SK-N-SH (cell line): ENCODE measurements at regions not wholly inside any gene's neighbourhood (a gene's known extent, or its start where the extent isn't known, plus 50 kb on each side); places are given as distances from the start of the nearest gene placed in this dataset.

ENCODE experiments used
- CTCF ChIA-PET: fragments of 300-600, 350-600 bp; formaldehyde crosslinking; extraction: SDS; loops from one replicate; lab custom pipeline; 2021; lab: Yijun Ruan, JAX
- POLR2A ChIA-PET: fragments of 350-600 bp; sonication (Branson Sonifier 250); formaldehyde crosslinking; extraction: SDS; loops from one replicate; lab custom pipeline; 2020; ENCODE audit warnings: antibody characterized with exemption, inconsistent platforms; lab: Yijun Ruan, JAX
- DNase-seq: peaks from one replicate; pipeline ENCODE4 v3.0.0; 2012
- H2AFZ ChIP-seq: fragments of 200-600 bp; sonication (generic); 2 replicates; pipeline ENCODE4 v1.8.1; 2016; ENCODE audit warnings: antibody characterized with exemption, mild to moderate bottlenecking, low read depth
- H3F3A ChIP-seq: fragments of 200-600 bp; sonication (generic); replicated peaks from 2 replicates; pipeline ENCODE3; 2016; ENCODE audit warnings: antibody characterized with exemption, mild to moderate bottlenecking; ENCODE audit not compliant: insufficient read depth
- H3K27ac ChIP-seq, 2 experiments: fragments of 200-500 bp in 1 of 2; fragments of 200-600 bp in 1 of 2; sonication (Bioruptor generic) in 1 of 2; sonication (generic), shearing (Covaris generic) in 1 of 2; 2 replicates each; pipeline versions ENCODE4 v1.5.1 to v1.6.1; 2014 to 2016; ENCODE audit warnings: low read depth in 2 of 2, inconsistent platforms in 1 of 2, low read length in 1 of 2, mild to moderate bottlenecking in 1 of 2, mixed read lengths in 1 of 2
- H3K27me3 ChIP-seq: fragments of 200-600 bp; sonication (generic), shearing (Covaris generic); 2 replicates; pipeline ENCODE4 v1.6.1; 2016; ENCODE audit warnings: mixed run types; ENCODE audit not compliant: insufficient read depth
- H3K36me3 ChIP-seq, 2 experiments: fragments of 200-500 bp in 1 of 2; fragments of 200-600 bp in 1 of 2; sonication (Bioruptor generic) in 1 of 2; sonication (generic) in 1 of 2; replicated peaks in 1 of 2; 2 replicates each; pipeline versions ENCODE3 to v1.5.1; 2014 to 2016; ENCODE audit warnings: low read length in 1 of 2, mild to moderate bottlenecking in 1 of 2; ENCODE audit not compliant: insufficient read depth in 2 of 2, control insufficient read depth in 1 of 2
- H3K4me1 ChIP-seq, 2 experiments: fragments of 200-500 bp in 1 of 2; fragments of 200-600 bp in 1 of 2; sonication (Bioruptor generic) in 1 of 2; sonication (generic), shearing (Covaris generic) in 1 of 2; 2 replicates each; pipeline versions ENCODE4 v1.5.1 to v1.6.1; 2014 to 2016; ENCODE audit warnings: low read depth in 1 of 2, low read length in 1 of 2, mixed run types in 1 of 2; ENCODE audit not compliant: insufficient read depth in 2 of 2, control insufficient read depth in 1 of 2
- H3K4me2 ChIP-seq: fragments of 200-600 bp; sonication (generic), shearing (Covaris generic); 2 replicates; pipeline ENCODE4 v1.6.1; 2017; ENCODE audit warnings: mixed run types
- H3K4me3 ChIP-seq, 2 experiments: fragments of 200-500 bp in 1 of 2; fragments of 200-600 bp in 1 of 2; sonication (Bioruptor generic) in 1 of 2; sonication (generic), shearing (Covaris generic) in 1 of 2; 2 replicates each; pipeline versions ENCODE4 v1.5.1 to v1.8.1; 2014 to 2016; ENCODE audit warnings: low read depth in 2 of 2, inconsistent platforms in 1 of 2, low read length in 1 of 2, mild to moderate bottlenecking in 1 of 2, mixed read lengths in 1 of 2, moderate library complexity in 1 of 2
- H3K79me2 ChIP-seq: fragments of 200-600 bp; sonication (generic); 2 replicates; pipeline ENCODE4 v1.8.1; 2017; ENCODE audit warnings: mild to moderate bottlenecking; ENCODE audit not compliant: insufficient read depth
- H3K9ac ChIP-seq: fragments of 200-600 bp; sonication (generic); 2 replicates; pipeline ENCODE4 v1.6.1; 2017; ENCODE audit warnings: mixed run types
- H3K9me2 ChIP-seq: fragments of 200-600 bp; sonication (generic); 2 replicates; pipeline ENCODE4 v1.6.1; 2017; ENCODE audit warnings: mixed run types
- H3K9me3 ChIP-seq: fragments of 200-600 bp; sonication (generic); 2 replicates; pipeline ENCODE4 v1.6.1; 2017; ENCODE audit warnings: mixed run types, mild to moderate bottlenecking, moderate library complexity
- H4K20me1 ChIP-seq: fragments of 200-600 bp; sonication (generic); 2 replicates; pipeline ENCODE4 v1.6.1; 2017; ENCODE audit warnings: mild to moderate bottlenecking, mixed run types; ENCODE audit not compliant: insufficient read depth
- CHD2 ChIP-seq: fragments of 150-350 bp; IDR thresholded peaks from 2 replicates; pipeline ENCODE4 v1.6.1; 2018; ENCODE audit warnings: low read length; ENCODE audit not compliant: partially characterized antibody
- ELF1 ChIP-seq: IDR thresholded peaks from 2 replicates; pipeline ENCODE4 v1.4.0; 2012
- EP300 ChIP-seq, 2 experiments: IDR thresholded peaks; 2 replicates each; pipeline versions ENCODE4 v1.4.0 to v1.6.1; 2012; ENCODE audit warnings: borderline replicate concordance in 1 of 2, low read depth in 1 of 2, low read length in 1 of 2
- FOSL2 ChIP-seq: IDR thresholded peaks from 2 replicates; pipeline ENCODE4 v1.4.0; 2012; ENCODE audit warnings: low read depth, mild to moderate bottlenecking, moderate library complexity, borderline replicate concordance
- FOXJ3 ChIP-seq: sonication (generic); formaldehyde crosslinking; IDR thresholded peaks from 2 replicates; pipeline ENCODE4 v1.5.1; 2020; ENCODE audit warnings: mild to moderate bottlenecking, missing genetic modification reagents
- GABPA ChIP-seq: IDR thresholded peaks from 2 replicates; pipeline ENCODE4 v1.4.0; 2012; ENCODE audit warnings: low read depth, mild to moderate bottlenecking
- GATA2 ChIP-seq: sonication (generic); formaldehyde crosslinking; IDR thresholded peaks from 2 replicates; pipeline ENCODE4 v1.5.0; 2020; ENCODE audit warnings: mild to moderate bottlenecking, missing genetic modification reagents
- JUND ChIP-seq: IDR thresholded peaks from 2 replicates; pipeline ENCODE4 v1.4.0; 2012
- MEF2A ChIP-seq: IDR thresholded peaks from 2 replicates; pipeline ENCODE4 v1.4.0; 2012; ENCODE audit warnings: low read depth, borderline replicate concordance
- MXI1 ChIP-seq: IDR thresholded peaks from 2 replicates; pipeline ENCODE4 v1.6.1; 2012; ENCODE audit warnings: mild to moderate bottlenecking, low read depth, low read length, improper control_type of control experiment
- NFIC ChIP-seq: IDR thresholded peaks from 2 replicates; pipeline ENCODE4 v1.4.0; 2012; ENCODE audit warnings: borderline replicate concordance
- RAD21 ChIP-seq: IDR thresholded peaks from 2 replicates; pipeline ENCODE4 v1.6.1; 2012; ENCODE audit warnings: mild to moderate bottlenecking, low read length
- RCOR1 ChIP-seq: fragments of 150-350 bp; IDR thresholded peaks from 2 replicates; pipeline ENCODE4 v1.6.1; 2017; ENCODE audit warnings: antibody characterized with exemption, low read length
- RFX5 ChIP-seq: IDR thresholded peaks from 2 replicates; pipeline ENCODE4 v1.6.1; 2012; ENCODE audit warnings: mild to moderate bottlenecking, improper control_type of control experiment, low read length
- SIN3A ChIP-seq: IDR thresholded peaks from 2 replicates; pipeline ENCODE4 v1.6.1; 2012; ENCODE audit warnings: low read depth, mild to moderate bottlenecking, low read length, moderate library complexity, borderline replicate concordance
- TAF1 ChIP-seq: IDR thresholded peaks from 2 replicates; pipeline ENCODE4 v1.6.1; 2012; ENCODE audit warnings: low read depth, mild to moderate bottlenecking, low read length, moderate library complexity, borderline replicate concordance
- TEAD4 ChIP-seq: IDR thresholded peaks from 2 replicates; pipeline ENCODE4 v1.4.0; 2012; ENCODE audit warnings: mild to moderate bottlenecking, borderline replicate concordance; ENCODE audit not compliant: insufficient read depth
- YY1 ChIP-seq: IDR thresholded peaks from 2 replicates; pipeline ENCODE4 v1.4.0; 2012; ENCODE audit warnings: low read depth, mild to moderate bottlenecking
- WGBS: methylation state at CpG from one replicate; pipeline ENCODE4 v1.1.6; 2017; ENCODE audit warnings: low lambda C conversion rate; 5-methylcytosine and 5-hydroxymethylcytosine counted together
- TF ChIP-seq, protein P1 (sequence below): IDR thresholded peaks from 2 replicates; pipeline ENCODE4 v1.4.0; 2012; ENCODE audit warnings: low read depth
- TF ChIP-seq, protein P2 (sequence below): fragments of 150-350 bp; IDR thresholded peaks from 2 replicates; pipeline ENCODE4 v1.6.1; 2017; ENCODE audit warnings: antibody characterized with exemption, low read length, low read depth, borderline replicate concordance
- TF ChIP-seq, protein P3 (sequence below): IDR thresholded peaks from 2 replicates; pipeline ENCODE4 v1.4.0; 2012; ENCODE audit warnings: low read depth, borderline replicate concordance
- TF ChIP-seq, protein P4 (sequence below): fragments of 150-350 bp; IDR thresholded peaks from 2 replicates; pipeline ENCODE4 v1.6.1; 2016; ENCODE audit warnings: mild to moderate bottlenecking, low read depth, low read length
- TF ChIP-seq, protein P5 (sequence below): IDR thresholded peaks from 2 replicates; pipeline ENCODE4 v1.4.0; 2012; ENCODE audit warnings: low read depth, borderline replicate concordance
- TF ChIP-seq, protein P6 (sequence below): IDR thresholded peaks from 2 replicates; pipeline ENCODE4; 2012

DNA sequence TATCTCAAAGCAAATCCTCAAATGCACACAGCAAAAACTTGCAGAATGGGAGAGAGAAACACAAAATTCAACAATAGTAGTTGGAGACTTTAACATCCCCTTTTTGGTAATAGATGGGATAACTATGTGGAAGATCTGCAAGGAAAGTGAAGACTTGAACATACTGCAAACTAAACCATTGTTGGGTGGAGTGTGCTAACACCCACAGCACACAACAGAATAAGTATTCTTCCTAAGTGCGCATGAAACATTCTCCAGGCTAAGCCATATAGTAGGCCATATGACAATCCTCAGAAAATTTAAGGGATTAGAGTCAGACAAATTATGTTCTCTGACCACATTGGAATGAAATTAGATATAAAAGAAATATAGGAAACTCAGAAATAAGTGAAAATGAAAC, 230.6 kb downstream of the FBXO15 start:
- DNase-seq, result no peak
- H3K27ac ChIP-seq, result no peak overlapping the region
- no peaks in the 10 kb centered on the region for H3K9me3 ChIP-seq
- TF ChIP-seq, protein P1, sequence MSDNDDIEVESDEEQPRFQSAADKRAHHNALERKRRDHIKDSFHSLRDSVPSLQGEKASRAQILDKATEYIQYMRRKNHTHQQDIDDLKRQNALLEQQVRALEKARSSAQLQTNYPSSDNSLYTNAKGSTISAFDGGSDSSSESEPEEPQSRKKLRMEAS, result no peak
- TF ChIP-seq RFX5, result no peak
- TF ChIP-seq JUND, result no peak
- no peak for TF ChIP-seq EP300 (IDR thresholded peaks at IDR 0.05; ENCODE audit: borderline replicate concordance in 1 of 2, low read depth in 1 of 2, low read length in 1 of 2)
- TF ChIP-seq YY1, result no peak
- TF ChIP-seq TEAD4, result no peak
- TF ChIP-seq, protein P2, sequence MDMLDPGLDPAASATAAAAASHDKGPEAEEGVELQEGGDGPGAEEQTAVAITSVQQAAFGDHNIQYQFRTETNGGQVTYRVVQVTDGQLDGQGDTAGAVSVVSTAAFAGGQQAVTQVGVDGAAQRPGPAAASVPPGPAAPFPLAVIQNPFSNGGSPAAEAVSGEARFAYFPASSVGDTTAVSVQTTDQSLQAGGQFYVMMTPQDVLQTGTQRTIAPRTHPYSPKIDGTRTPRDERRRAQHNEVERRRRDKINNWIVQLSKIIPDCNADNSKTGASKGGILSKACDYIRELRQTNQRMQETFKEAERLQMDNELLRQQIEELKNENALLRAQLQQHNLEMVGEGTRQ, result no peak
- TF ChIP-seq, protein P3, sequence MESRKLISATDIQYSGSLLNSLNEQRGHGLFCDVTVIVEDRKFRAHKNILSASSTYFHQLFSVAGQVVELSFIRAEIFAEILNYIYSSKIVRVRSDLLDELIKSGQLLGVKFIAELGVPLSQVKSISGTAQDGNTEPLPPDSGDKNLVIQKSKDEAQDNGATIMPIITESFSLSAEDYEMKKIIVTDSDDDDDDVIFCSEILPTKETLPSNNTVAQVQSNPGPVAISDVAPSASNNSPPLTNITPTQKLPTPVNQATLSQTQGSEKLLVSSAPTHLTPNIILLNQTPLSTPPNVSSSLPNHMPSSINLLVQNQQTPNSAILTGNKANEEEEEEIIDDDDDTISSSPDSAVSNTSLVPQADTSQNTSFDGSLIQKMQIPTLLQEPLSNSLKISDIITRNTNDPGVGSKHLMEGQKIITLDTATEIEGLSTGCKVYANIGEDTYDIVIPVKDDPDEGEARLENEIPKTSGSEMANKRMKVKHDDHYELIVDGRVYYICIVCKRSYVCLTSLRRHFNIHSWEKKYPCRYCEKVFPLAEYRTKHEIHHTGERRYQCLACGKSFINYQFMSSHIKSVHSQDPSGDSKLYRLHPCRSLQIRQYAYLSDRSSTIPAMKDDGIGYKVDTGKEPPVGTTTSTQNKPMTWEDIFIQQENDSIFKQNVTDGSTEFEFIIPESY, result no peak
- TF ChIP-seq GATA2 (CRISPR knock-in tag), result no peak
- no peak for TF ChIP-seq SIN3A
- TF ChIP-seq FOSL2, result no peak
- TF ChIP-seq RAD21, result no peak
- H3K4me3 ChIP-seq, result no peak overlapping the region
- ChIA-PET CTCF (interaction anchor here (1.0 kb wide), 1 partner anchor 63 kb away, joined by 3 read pairs; no protein-coding TSS in a partner anchor), POLR2A (no interaction called here)
- no peaks in the 10 kb centered on the region for H3K4me1 ChIP-seq
- 63% methylated on average over 1 of the region's 1 CpG for WGBS
- no peak overlapping the region for H3K9ac ChIP-seq
- no peaks in the 10 kb centered on the region for H3K9me2 ChIP-seq
- no peaks in the 10 kb centered on the region for H3K79me2 ChIP-seq
- H3K36me3 ChIP-seq, result no peaks in the 10 kb centered on the region
- no peaks in the 10 kb centered on the region; the same call in 1 of the 2 replicates for H3K27me3 ChIP-seq
- H3F3A ChIP-seq, result no peaks in the 10 kb centered on the region
- H2AFZ ChIP-seq, result no peak overlapping the region
- no peak overlapping the region for H3K4me2 ChIP-seq
- H4K20me1 ChIP-seq, result no peaks in the 10 kb centered on the region

DNA sequence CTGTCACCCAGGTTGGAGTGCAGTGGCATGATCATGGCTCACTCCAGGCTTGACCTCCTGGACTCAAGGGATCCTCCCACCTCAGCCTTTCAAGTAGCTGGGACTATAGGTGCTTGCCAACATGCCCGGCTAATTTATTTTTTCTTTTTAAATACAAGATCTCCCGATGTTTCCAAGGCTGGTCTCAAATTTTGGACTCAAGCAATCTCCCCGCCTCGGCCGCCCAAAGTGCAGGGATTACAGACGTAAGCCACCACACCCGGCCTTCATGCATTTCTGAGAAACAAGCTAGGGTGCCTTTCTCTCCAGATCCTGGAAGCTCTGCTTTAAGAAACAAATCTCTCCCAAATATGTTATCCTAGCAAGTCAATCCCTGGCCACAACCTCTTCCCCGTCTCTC, 234.1 kb downstream of the FBXO15 start:
- TF ChIP-seq MEF2A, result no peak
- no peak for TF ChIP-seq ELF1
- no peak for TF ChIP-seq GABPA
- TF ChIP-seq, protein P4, sequence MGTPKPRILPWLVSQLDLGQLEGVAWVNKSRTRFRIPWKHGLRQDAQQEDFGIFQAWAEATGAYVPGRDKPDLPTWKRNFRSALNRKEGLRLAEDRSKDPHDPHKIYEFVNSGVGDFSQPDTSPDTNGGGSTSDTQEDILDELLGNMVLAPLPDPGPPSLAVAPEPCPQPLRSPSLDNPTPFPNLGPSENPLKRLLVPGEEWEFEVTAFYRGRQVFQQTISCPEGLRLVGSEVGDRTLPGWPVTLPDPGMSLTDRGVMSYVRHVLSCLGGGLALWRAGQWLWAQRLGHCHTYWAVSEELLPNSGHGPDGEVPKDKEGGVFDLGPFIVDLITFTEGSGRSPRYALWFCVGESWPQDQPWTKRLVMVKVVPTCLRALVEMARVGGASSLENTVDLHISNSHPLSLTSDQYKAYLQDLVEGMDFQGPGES, result no peak
- no peak for TF ChIP-seq MXI1
- TF ChIP-seq RAD21, result no peak
- TF ChIP-seq CHD2, result no peak
- no peak for TF ChIP-seq TAF1
- no peak for TF ChIP-seq NFIC
- no peak for TF ChIP-seq TEAD4
- TF ChIP-seq, protein P5, sequence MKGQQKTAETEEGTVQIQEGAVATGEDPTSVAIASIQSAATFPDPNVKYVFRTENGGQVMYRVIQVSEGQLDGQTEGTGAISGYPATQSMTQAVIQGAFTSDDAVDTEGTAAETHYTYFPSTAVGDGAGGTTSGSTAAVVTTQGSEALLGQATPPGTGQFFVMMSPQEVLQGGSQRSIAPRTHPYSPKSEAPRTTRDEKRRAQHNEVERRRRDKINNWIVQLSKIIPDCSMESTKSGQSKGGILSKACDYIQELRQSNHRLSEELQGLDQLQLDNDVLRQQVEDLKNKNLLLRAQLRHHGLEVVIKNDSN, result no peak
- no peak for TF ChIP-seq SIN3A
- TF ChIP-seq RCOR1, result no peak
- TF ChIP-seq, protein P6, sequence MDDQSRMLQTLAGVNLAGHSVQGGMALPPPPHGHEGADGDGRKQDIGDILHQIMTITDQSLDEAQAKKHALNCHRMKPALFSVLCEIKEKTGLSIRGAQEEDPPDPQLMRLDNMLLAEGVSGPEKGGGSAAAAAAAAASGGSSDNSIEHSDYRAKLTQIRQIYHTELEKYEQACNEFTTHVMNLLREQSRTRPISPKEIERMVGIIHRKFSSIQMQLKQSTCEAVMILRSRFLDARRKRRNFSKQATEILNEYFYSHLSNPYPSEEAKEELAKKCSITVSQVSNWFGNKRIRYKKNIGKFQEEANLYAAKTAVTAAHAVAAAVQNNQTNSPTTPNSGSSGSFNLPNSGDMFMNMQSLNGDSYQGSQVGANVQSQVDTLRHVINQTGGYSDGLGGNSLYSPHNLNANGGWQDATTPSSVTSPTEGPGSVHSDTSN, result no peak
- TF ChIP-seq FOXJ3 (CRISPR knock-in tag), result no peak
- TF ChIP-seq, all 33 proteins: peak for 0
- Histone ChIP-seq H4K20me1 (no peaks in the 10 kb centered on the region), H3K4me2 (no peak overlapping the region), H3K4me3 (no peak overlapping the region), H3K79me2 (no peaks in the 10 kb centered on the region), H3K27me3 (no peaks in the 10 kb centered on the region; the same call in 1 of the 2 replicates), H2AFZ (no peak overlapping the region), H3F3A (no peaks in the 10 kb centered on the region), H3K9me2 (no peaks in the 10 kb centered on the region), H3K9me3 (no peaks in the 10 kb centered on the region), H3K9ac (no peak overlapping the region), H3K4me1 (no peaks in the 10 kb centered on the region), H3K36me3 (no peaks in the 10 kb centered on the region), H3K27ac (no peak overlapping the region)
- no peak for DNase-seq
- 8% methylated on average over 8 of the region's 8 CpGs for WGBS
- POLR2A ChIA-PET, result no interaction called here
- CTCF ChIA-PET, result no interaction called here
